ENCODE measurements at regions not wholly inside any gene's neighbourhood (a gene's known extent, or its start where the extent isn't known, plus 50 kb on each side); places are given as distances from the start of the nearest gene placed in this dataset.

DNA sequence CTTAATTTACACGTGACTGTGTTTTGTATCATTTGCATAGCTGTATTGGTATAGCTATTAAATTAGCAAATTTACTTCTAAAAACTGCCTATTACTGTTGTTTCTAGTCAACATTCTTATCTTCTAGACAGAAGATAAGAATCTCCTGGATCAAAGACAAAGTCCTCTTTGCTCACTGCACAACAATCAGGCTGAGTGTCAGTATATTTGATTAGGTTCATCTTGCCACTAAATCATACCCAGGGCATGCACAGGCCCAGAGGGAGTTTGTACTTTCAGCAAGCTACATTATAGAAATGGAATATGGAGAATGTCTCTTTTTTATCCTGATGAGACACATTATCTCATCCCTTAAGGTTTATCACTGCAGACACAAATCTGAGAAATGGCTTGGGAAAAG, 579.1 kb downstream of the SLCO4C1 start:
- Histone ChIP-seq H3K9me3 (ENCODE audit: insufficient read depth in 2 of 2, low read depth in 1 of 2, low read length in 1 of 2) (no peaks in the 10 kb centered on the region), H3K4me3 (ENCODE audit: extremely low read depth in 1 of 4, insufficient read depth in 2 of 4, low read depth in 3 of 4, low read length in 4 of 4) (no peak overlapping the region), H3K79me2 (ENCODE audit: control insufficient read depth in 1 of 2, insufficient read depth in 2 of 2, low read length in 2 of 2) (no peaks in the 10 kb centered on the region), H2AFZ (ENCODE audit: low read length) (no peak overlapping the region), H2BK12ac (ENCODE audit: low read depth, low read length) (no peak overlapping the region), H2BK120ac (replicated peaks; ENCODE audit: low read depth, low read length) (no peak overlapping the region), H3K79me1 (ENCODE audit: low read depth, low read length) (no peaks in the 10 kb centered on the region), H3K23me2 (ENCODE audit: low read depth, low read length) (no peaks in the 10 kb centered on the region), H3K23ac (ENCODE audit: insufficient read length) (no peak overlapping the region), H3K4ac (replicated peaks; ENCODE audit: insufficient read length, low read depth, low read length) (no peak overlapping the region), H4K8ac (ENCODE audit: extremely low read depth, insufficient read depth, low read length) (no peak overlapping the region), H3K18ac (ENCODE audit: extremely low read depth, low read length) (no peak overlapping the region), H2AK5ac (ENCODE audit: low read depth, low read length) (no peak overlapping the region), H3K27me3 (replicated peaks in 1 of 4; ENCODE audit: control insufficient read depth in 3 of 4, extremely low read depth in 1 of 4, insufficient read depth in 3 of 4, low read length in 3 of 4) (no peaks in the 10 kb centered on the region), H3K14ac (ENCODE audit: insufficient read length) (no peak overlapping the region), H2BK15ac (ENCODE audit: low read length) (no peak overlapping the region), H4K5ac (ENCODE audit: insufficient read length, low read depth, low read length) (no peak overlapping the region), H4K20me1 (replicated peaks in 1 of 2; ENCODE audit: control insufficient read depth in 1 of 2, insufficient read depth in 2 of 2, low read length in 2 of 2) (no peaks in the 10 kb centered on the region), H3K56ac (replicated peaks; ENCODE audit: insufficient read length, low read depth, low read length) (no peak overlapping the region), H3K36me3 (ENCODE audit: control insufficient read depth in 2 of 4, insufficient read depth in 4 of 4, low read length in 3 of 4) (no peaks in the 10 kb centered on the region), H3K9ac (replicated peaks in 1 of 4; ENCODE audit: extremely low read depth in 1 of 4, low read depth in 3 of 4, low read length in 3 of 4) (no peak overlapping the region), H3K27ac (ENCODE audit: low read depth, low read length) (no peak overlapping the region), H2BK5ac (ENCODE audit: low read depth, low read length) (no peak overlapping the region), H3K4me1 (replicated peaks in 1 of 4; ENCODE audit: control insufficient read depth in 3 of 4, insufficient read depth in 4 of 4, low read length in 3 of 4) (peaks cover 0 to 4% (median 0%) of the 10 kb centered on the region in 4 experiments; a peak in 1 of 7 replicates), H2BK20ac (ENCODE audit: low read length) (no peak overlapping the region), H4K91ac (replicated peaks; ENCODE audit: insufficient read length, low read length) (no peak overlapping the region), H3K4me2 (ENCODE audit: insufficient read depth in 1 of 2, low read depth in 2 of 2, low read length in 2 of 2) (no peak overlapping the region)
- TF ChIP-seq SIN3A (conservative IDR thresholded peaks at IDR 0.05 in 1 of 2, IDR thresholded peaks at IDR 0.05 in 1 of 2; ENCODE audit: low read depth in 1 of 2, low read length in 2 of 2) (no peak), HDAC2 (IDR thresholded peaks at IDR 0.05; ENCODE audit: borderline replicate concordance in 1 of 2, low read depth in 2 of 2, low read length in 2 of 2) (no peak), CBX8 (IDR thresholded peaks at IDR 0.05; ENCODE audit: borderline replicate concordance, low read depth, low read length) (no peak), SAP30 (IDR thresholded peaks at IDR 0.05; ENCODE audit: insufficient read depth, insufficient replicate concordance, low read length) (no peak), NANOG (IDR thresholded peaks at IDR 0.05; ENCODE audit: insufficient read depth, low read depth, low read length, poor library complexity, severe bottlenecking) (no peak), CHD1 (IDR thresholded peaks at IDR 0.05; ENCODE audit: low read depth, low read length) (no peak)
- TF ChIP-seq, protein P1, sequence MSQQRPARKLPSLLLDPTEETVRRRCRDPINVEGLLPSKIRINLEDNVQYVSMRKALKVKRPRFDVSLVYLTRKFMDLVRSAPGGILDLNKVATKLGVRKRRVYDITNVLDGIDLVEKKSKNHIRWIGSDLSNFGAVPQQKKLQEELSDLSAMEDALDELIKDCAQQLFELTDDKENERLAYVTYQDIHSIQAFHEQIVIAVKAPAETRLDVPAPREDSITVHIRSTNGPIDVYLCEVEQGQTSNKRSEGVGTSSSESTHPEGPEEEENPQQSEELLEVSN (IDR thresholded peaks at IDR 0.05): no peak
- WGBS, 2 experiments (ENCODE audit: extremely low coverage in 1 of 2, insufficient coverage in 1 of 2, insufficient read length in 1 of 2, insufficient replicate concordance in 2 of 2, low coverage in 1 of 2, low lambda C conversion rate in 2 of 2, missing lambda C conversion rate in 1 of 2): 83% methylated on average over 1 of the region's 1 CpG; no CpG with 5 or more reads in 1 of the 2 experiments
- POLR2A ChIA-PET (ENCODE audit: partially characterized antibody): no interaction called here
- FAIRE-seq (no peak), DNase-seq (ENCODE audit: low read depth in 1 of 2, low spot score in 2 of 2) (no peak)
- CTCF ChIA-PET (ENCODE audit: partially characterized antibody): interaction anchor here (1.6 kb wide), 1 partner anchor 38 kb away, joined by 4 read pairs; no protein-coding TSS in a partner anchor

Data from H1 (cell line).